ENCODE measurements at regions not wholly inside any gene's neighbourhood (a gene's known extent, or its start where the extent isn't known, plus 50 kb on each side); places are given as distances from the start of the nearest gene placed in this dataset.

DNA sequence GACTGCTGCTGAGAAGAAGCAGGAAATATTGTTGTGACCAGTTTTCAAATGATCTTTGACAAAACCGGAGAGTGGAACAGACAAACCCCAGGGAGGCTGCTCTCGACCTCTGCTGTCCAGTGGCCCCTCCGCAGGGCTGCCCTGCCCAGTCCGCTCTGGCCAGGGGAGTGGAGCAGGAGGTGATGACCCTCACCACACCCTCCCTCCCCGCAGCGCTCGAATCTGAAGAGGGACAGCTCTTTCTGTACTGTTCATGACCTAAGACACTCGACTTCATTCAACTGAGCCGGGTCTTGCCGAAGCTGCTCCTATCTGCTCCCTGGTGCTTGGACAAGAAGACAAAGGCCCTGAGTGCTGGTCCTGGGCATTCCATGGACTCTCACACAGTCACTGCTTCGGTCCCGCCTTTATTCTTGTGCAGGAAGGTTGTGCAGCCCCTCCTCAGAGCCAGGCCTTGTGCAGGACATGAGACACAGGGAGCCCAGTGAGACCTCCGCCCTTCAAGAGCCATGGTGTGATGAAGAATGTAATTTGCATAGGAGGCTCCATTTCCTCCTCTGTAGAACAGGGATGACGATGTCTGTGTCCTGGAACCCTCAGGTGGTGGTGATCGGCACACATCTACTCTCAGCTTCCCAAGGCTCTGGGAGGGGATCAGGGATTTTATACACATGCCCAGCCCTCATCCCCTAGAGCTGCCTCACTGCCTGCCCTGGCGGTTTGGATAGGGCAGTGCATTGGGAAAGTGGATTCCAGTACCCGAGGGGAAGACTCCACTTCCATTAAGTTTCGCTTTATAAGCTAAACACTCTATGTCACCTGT is 97.1 kb upstream of the PRR20G start:
- in situ Hi-C loops (cut with HindIII; ENCODE audit: low sequenced_read_pairs) = no loop called here

DNA sequence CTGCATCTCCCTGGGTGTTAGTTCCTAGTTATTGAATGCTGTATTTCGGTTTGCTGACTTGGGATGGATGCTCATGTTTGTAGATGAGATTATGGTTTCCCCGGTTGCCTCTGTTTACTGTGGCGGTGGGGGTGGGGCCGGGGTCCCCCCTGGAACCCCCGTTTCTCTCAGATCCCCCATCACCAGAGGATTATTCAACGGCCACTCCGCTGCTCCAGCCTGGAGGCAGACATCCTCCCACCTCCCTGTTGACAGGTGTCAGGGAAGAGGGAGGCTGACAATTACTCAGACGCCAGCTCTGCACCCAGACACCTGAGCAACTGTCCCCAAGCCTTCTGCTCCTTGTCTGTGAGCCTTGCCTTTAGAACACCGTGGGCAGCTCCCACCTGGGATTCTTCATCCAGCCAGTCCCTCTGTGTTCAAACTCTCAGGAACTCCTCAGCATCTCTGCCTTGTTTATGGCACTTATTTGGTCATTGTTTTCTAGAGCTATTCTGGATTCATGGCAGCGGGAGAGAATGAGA is 95.9 kb upstream of the PRR20G start:
- in situ Hi-C loops (cut with HindIII; ENCODE audit: low sequenced_read_pairs) = no loop called here

DNA sequence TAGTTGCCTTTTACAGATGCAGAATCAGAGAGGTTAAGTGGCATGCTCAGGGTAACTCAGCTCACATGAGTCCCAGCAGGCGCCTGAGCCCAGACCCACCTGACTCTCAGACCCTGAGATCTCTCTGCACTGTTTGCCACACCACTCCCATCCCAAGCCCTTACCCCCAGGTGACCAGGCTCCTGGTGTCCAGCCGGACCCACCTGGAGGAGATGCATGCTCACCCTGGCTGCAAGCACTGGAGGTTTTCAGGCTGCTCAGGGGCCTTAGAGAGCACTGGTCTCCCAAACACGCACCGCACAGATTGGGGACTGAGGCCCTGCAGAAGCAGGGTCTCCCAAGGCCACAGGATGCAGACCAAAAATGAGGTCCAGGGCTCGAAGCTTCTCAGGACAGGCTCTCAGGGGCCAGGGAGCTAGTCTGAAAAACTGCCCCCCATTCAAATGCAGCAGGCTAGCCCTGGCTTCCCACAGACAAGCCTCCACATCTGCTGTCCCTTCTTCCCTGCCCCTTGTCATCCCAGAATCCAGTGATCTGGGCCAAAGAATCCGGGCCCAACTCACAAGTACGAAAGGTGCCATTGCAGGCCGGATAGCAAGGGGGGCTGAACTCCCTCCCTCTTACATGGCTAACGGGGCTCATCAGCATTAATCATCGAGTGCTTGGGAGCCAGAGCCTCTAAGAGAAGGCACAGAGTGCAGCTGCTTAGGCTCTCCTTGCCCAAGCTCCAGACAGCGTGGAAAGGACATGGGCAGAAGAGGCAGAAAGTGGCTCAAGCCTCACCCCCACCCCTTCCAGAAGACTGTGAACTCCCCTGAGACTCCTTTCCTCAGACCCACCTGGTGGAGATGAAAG is 90.2 kb upstream of the PRR20G start:
- in situ Hi-C loops (cut with HindIII; ENCODE audit: low sequenced_read_pairs) = no loop called here

DNA sequence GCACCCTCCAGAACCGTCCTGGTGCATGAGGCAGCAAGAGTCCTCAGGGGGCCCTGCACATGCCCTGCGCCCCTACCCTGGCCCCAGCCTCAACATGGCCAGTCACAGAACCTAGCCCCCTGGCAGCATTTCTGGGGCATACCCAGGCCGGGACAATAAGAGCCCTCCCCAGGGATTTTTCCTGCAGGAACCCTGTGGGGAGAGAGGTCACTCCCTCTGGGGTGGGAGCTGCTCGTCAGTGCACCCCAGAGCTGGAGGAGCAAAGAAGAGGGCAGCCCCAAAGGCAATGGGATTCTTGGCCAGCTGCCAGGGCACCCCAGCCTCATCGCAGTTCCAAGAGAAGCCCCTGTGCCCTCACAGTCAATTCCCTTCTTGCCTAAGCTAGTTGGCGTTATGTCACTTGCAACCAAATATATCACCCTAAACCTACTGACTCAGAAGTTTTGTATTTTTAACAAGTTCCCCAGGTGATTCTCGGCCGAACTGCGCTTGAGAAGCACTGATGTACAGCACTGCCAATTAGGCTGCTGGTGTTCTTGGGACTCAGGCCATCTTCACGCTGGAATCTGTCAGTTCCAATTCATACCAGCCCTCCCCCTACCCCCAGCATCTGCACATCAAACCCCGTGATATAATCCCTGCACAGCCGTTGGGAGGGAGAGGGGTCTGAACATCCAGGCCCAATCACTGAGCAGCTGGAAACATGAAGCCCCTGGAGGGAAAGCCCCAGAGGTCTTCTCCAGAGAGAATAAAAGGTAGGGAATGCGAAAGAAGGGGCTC is 87.5 kb upstream of the PRR20G start:
- in situ Hi-C loops (cut with HindIII; ENCODE audit: low sequenced_read_pairs) = no loop called here

DNA sequence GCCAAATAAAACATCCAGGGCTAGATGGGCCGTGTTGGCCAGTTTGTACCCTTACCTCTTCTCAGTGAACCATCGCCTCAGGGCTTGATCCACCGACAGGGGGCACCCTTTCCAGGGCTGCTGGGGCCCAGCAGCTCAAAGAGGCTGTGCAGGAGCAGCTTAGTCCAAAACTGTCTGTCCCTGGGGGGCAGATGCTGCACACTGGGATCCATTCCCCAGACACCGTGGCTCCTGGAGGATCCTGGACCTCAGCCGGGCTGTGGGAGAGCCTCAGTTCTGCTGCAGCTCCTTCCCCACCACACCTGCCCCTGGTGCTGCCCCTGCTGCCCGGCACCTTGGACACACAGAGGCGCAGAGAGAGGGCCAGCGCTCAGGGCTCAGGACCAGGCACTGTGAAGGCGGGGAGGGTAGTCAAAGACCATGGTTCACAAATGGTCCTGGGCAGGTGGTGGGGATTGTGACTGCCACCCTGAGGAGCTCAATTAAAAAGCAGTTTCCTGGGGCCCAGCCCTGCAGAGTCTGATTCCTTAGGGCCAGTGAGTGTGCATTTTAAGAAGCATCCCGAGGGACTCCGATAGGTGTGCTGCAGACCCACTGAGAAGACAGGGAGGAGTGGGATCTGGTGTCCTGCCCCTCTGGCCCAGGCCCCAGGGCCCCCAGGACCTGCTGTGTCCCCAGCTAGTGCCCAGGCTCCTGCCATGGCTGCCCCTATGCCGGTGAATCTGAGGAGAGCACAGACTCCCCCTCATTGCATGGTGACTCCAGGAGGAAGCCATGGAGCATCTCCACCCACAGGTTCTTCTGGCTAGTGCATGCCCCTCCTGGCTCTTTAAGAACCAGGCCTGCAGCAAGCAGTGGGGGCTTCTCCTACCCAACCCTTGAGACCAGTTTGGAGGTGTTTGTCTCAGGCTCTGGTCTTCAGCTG is 86.5 kb upstream of the PRR20G start:
- in situ Hi-C loops (cut with HindIII; ENCODE audit: low sequenced_read_pairs) = no loop called here

DNA sequence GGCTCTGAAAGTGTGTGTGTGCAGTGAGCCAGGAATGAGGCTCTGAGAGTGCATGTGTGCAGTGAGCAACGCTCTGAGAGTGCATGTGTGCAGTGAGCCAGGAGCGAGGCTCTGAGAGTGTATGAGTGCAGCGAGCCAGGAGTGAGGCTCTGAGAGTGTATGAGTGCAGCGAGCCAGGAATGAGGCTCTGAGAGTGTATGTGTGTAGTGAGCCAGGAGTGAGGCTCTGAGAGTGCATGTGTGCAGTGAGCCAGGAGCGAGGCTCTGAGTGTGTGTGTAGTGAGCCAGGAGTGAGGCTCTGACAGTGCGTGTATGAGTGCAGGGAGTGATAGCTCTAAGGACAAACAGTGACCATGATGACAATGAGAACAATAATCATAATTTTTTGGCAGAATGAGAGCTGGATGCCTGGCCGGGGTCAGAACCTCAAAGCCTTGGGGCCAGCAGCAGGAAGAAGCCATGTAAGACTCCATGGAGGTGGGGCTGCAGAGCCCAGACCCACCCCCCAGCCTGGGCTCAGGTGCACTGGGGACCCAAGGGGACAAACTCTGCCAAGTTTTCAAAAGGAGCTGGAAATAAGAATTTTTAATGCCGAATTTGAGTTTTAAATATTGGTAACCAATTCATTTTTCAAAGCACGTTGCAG is 85.7 kb upstream of the PRR20G start:
- in situ Hi-C loops (cut with HindIII; ENCODE audit: low sequenced_read_pairs) = no loop called here

DNA sequence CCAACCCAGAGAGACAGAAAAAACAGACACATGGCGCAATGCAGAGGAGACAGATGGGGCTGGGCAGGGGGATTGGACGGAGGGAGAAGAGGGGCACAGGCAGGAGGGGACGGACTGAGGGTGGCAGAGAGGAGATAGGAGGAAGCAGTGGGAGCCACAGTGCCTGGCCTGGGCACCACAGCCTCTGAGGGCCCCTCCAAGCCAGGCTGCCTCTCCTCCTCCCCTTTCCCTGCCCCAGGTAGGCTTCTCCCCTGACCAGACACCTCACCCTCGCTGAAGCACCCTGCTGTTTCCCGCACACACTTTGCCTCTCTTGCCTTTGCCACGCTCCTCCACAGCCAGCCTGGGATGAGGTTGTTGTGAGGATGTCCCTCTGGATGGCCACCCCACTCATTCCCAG is 84.0 kb upstream of the PRR20G start:
- in situ Hi-C loops (cut with HindIII; ENCODE audit: low sequenced_read_pairs) = no loop called here

DNA sequence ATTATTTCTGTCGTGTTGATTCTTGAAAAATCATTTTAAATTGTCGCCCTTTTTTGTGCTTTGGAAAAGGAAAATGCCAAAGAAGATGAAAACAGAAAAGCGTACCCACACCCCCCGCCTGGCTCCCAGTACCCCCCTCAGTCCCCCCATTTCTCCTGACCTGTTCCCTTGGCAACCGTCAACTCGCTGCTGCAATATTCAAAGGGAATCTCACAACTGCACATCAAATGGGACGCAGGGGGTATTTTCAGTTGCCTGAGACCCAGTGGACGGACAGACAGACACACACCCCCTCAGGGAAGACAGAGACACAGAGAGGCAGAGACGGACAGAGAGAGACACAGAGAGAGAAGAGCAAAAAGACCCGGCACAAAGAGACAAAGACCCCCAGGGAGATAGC is 83.5 kb upstream of the PRR20G start:
- in situ Hi-C loops (cut with HindIII; ENCODE audit: low sequenced_read_pairs) = no loop called here

GRCh38 chr3:127370906-127371305 is 83.1 kb upstream of the PRR20G start:
- in situ Hi-C loops (cut with HindIII; ENCODE audit: low sequenced_read_pairs) = no loop called here

DNA sequence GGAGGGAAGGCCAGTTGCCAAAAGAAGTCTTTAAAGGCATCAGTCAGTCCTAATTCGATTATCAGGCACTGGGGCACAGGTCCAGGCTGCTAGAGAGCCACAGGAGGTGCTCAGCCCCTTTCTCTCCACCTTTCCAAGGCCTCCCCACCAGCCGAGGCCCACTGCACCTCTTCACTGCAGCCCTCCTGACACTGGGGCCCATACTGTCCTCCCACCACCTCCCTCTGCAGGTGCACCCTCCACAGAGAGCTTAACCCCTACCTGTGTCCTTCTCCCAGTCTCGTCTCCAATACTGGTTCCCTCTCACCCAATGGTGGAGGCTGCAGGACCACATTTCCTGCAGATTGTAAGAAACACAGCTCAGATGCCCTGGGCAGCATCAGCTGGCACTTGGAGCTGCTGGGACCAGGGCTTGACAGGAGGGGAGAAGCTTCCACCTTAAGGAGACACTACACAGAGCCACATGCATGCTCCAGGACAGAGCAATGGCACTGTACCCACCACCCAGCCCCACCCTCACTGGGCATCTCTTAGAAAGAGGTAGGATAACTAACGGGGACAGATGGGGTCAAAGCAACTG is 81.6 kb upstream of the PRR20G start:
- in situ Hi-C loops (cut with HindIII; ENCODE audit: low sequenced_read_pairs) = no loop called here

DNA sequence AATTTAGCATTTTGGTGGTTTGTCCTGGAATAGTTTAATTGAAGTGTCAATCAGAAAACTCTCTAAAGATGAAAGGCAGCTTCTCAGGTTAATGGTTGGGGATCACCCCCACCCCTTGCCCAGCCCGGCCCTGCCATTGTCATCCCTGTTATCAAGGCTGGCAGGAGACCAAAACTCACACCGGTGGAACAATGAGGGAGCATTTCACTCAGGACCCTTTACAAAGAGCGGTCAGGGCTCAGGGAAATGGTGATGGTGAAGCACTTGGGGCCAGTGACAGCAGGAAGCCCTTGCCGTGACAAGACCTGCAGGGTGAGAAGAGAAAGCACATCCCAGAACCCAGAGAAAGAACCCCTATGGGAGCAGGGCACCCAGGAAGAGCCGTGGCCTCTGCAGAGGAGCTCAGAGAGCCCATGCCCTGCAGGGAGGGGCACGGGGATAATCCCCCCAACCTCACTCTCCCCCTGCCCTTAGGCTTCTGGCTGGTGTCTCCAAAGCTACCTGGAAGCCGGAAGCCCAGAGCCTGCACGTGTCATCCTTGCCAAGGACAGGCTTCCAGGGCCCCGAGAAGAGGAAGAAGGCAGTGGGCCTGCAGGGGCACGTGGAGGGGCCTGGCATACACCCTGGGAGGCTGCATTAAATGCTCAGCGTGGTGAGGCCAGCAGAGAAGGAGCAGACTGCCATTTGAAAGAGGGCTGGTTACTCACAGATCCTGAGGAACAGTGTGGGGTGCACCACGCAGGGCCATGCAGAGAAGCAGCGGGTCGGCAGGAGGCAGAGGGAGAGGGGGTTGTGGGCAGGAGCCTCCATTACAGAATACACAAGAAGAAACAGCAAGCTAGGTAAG is 80.6 kb upstream of the PRR20G start:
- in situ Hi-C loops (cut with HindIII; ENCODE audit: low sequenced_read_pairs) = no loop called here

- in situ Hi-C loops (cut with HindIII; ENCODE audit: low sequenced_read_pairs) = no loop called here
These were observed 79.7 kb upstream of the PRR20G start for GRCh38 chr3:127367593-127367992.

DNA sequence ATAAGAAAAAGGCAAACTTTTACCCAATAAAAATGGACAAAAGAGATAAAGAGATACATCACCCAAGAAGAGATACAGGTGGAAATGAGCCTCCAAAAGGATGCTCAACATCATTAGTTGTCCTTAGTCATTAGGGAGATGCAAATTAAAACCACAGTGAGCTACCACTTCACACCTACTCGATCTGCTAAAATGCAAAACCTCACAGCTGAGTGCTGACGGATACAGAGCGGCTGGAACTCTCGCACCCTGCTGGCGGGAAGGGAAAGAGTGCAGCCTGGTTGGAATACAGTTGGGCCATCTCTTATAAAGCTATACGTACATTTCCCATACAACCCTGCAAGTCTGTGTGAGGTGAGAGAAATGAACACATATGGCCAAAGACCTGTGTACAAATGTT is 78.5 kb upstream of the PRR20G start:
- in situ Hi-C loops (cut with HindIII; ENCODE audit: low sequenced_read_pairs) = no loop called here

DNA sequence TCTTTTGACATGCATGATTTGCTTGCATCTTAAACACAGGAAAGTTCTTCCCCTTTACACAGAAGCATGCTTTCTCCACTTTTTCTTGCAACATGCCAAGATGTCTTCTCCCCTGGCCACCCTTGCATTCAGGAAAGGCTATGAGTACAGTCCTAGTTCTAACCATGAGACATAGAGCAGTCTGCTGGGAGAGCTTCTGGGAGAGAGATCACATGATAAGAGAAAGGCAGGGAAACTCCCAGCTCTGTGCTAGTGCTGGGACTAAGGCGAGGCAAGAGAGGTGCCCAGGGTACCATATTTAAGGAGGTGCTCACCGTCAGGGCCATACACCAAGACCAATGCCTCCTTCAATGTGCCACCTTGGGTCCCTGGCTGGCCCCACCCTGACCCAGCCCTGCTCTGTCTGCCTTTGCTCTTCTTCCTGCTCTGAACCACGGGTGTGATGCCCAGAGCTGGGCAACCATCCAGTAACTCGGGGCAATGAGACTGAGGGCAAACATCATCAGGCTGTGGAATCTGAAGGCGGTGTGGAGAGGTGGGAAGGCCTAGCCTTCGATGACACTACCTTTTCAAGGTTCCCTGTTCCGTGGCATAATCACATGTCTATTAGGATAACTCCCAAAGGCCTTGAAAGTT is 77.4 kb upstream of the PRR20G start:
- in situ Hi-C loops (cut with HindIII; ENCODE audit: low sequenced_read_pairs) = no loop called here

DNA sequence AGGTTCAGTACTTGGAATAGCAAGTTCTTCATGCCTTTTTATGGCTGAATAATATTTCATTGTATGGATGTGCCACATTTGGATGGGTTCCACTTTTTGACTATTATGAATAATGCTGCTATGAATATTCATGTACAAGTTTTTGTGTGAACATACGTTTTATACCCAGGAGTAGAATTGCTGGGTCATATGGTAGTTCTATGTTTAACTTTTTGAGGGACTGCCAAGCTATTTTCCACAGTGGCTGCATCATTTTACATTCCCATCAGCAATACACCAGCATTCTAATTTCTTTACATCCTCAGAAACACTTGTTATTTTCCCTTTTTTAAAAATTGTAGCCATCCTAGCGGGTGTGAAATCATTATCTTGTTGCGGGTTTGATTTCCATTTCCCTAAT is 76.0 kb upstream of the PRR20G start:
- in situ Hi-C loops (cut with HindIII; ENCODE audit: low sequenced_read_pairs) = no loop called here

- in situ Hi-C loops (cut with HindIII; ENCODE audit: low sequenced_read_pairs) = no loop called here
These were observed 75.3 kb upstream of the PRR20G start for GRCh38 chr3:127363171-127363570.

GRCh38 chr3:127360647-127361046 is 72.8 kb upstream of the PRR20G start:
- in situ Hi-C loops (cut with HindIII; ENCODE audit: low sequenced_read_pairs) = no loop called here

GRCh38 chr3:127358641-127359040 is 70.8 kb upstream of the PRR20G start:
- in situ Hi-C loops (cut with HindIII; ENCODE audit: low sequenced_read_pairs) = no loop called here

Measured in DLD1 (cell line).